ENCODE measurements at regions not wholly inside any gene's neighbourhood (a gene's known extent, or its start where the extent isn't known, plus 50 kb on each side); places are given as distances from the start of the nearest gene placed in this dataset.

DNA sequence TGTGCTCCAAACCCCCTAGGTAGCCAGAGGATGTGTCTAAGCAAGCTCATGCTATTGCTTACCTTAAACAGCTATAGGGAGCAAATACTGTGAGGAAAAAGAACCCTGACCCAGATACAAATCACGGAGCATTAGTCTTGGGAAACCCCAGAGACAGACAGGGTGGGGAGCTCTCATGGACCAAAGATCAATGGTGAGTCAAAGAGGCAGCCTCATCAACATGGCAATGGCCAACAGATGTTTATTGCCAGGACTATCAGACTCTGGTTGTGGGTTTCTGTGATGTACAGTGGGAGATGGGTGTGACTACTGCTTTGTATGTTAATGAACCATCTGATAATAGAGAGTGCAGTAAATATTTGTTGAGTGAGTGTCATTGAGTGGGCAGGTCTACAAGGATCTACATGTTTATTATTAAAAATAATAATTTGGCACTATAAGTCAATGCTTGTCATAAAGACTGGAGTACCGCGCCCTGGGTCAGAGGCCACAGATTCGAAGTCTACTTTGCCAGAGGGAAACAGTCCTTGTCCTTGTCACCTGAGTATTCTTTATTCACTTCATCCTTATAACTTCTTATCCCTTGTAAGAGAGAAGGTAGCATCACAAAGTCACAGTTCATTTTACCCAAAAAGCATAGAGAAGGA is 56.5 kb upstream of the RAI14 start:
- DNase-seq = no peak

DNA sequence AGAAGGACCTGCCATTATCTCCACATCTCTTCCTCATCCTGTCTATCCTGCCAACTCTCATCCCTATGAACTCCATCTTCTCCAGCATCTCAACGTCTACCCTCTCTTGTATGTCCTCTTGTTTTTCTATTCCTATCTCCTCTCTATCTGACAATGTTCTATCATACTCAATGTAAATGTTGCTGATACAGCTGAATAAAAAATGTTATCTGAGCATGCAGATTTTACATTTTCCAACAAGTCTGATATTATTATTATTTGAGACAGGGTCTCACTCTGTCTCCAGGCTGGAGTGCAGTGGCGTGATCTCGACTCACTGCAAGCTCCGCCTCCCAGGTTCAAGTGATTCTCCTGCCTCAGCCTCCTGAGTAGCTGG is 56.0 kb upstream of the RAI14 start:
- no peak for DNase-seq

DNA sequence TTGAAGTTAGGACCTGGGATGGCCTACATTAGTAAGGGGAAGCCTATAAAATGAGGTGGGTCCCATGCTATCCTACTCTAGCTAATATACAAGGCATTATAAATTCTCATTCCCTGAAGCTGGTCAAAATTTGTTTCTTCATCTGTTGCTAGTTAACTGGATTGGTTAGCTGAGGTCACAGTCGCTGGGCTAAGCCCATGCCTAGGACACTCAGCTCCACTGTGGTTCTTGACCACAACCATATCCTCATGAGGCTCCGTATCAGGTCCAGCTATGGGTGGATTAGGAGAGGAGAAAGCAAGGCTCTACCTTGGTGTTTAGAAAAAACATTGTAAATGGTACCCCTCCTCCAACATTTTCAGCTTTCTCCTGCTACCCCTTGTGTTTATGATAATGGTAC is 52.8 kb upstream of the RAI14 start:
- no peak for DNase-seq

DNA sequence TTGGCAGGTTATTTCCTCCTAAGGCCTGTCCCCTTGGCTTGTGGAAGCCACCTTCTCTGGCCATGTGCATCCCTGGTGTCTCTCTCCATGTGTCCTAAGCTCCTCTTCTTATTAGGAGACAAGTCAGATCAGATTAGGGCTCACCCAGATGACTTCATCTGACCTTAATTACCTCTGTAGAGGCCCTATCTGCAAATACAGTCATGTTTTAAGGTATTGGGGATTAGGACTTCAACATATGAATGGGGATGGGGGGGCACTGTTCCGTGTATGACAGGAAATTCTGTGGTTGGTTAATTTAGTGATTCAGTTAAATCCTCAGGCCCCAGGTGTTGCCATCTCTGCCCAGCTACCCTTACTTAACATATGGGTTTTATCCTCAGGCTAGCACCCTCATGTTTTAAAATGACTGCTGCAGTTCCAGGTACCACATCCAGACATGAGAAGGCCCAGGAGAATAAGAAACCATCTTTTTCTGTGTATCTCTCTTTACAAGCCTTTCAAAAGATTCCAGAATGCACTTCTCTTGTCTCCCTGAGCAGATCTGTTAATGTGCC is 51.9 kb upstream of the RAI14 start:
- no peak for DNase-seq

DNA sequence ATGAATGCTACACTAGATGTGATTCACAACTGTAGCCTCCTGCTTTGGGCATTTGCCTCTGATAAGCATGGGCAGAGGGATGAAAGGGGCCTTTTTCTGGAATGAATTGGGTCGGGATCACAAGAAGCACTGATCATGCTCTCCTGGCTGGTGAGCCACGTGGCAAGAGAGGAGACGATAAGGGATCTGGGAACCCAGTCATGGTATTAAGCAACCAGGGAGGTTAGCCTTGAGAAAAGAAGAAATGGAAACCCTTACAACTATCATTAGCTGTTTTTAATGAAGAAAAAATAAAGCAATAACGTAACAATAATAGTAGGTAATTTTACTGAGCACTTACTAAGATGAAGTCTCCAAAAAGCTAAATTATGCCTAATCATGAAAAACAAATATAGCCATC is 50.0 kb upstream of the RAI14 start:
- no peak for DNase-seq
